ENCODE measurements at regions not wholly inside any gene's neighbourhood (a gene's known extent, or its start where the extent isn't known, plus 50 kb on each side); places are given as distances from the start of the nearest gene placed in this dataset.

DNA sequence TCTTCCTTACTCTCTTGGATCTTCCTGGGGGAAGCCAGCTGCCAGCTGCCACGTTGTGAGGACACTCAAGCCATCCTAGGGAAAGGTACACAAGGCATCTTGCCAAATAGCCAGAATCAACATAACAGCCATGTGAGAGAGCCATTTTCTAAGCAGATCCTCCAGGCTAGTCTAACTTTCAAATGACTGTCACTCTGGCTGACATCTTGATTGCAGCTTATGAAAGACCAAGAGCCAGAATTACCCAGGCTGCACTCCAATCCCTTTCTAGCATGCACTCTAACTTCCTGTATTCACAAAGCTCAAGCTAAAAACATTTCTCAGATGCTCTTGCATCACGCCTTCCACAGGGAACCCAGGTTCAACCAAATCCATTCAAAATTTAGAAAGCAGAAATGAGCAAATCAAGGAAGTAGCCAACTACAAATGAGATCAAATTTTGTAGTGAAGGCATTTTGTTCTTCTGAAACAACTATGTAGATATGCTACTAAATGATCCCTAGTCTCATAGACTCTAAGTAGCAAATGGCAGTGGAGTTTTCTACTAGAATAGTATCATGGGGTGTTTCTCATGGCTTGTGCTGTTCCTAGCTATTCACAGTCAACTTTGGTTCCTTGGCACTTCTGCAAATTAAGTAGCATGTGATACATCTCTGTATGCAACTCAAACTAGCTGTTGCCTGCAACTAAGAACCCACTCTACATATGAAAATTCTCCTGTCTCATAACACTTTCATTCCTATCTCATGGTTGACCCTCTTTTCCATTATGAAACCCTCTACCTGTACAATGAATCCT lies 281.9 kb downstream of the ZEB2 start:
- TF ChIP-seq, protein P1, sequence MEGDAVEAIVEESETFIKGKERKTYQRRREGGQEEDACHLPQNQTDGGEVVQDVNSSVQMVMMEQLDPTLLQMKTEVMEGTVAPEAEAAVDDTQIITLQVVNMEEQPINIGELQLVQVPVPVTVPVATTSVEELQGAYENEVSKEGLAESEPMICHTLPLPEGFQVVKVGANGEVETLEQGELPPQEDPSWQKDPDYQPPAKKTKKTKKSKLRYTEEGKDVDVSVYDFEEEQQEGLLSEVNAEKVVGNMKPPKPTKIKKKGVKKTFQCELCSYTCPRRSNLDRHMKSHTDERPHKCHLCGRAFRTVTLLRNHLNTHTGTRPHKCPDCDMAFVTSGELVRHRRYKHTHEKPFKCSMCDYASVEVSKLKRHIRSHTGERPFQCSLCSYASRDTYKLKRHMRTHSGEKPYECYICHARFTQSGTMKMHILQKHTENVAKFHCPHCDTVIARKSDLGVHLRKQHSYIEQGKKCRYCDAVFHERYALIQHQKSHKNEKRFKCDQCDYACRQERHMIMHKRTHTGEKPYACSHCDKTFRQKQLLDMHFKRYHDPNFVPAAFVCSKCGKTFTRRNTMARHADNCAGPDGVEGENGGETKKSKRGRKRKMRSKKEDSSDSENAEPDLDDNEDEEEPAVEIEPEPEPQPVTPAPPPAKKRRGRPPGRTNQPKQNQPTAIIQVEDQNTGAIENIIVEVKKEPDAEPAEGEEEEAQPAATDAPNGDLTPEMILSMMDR (IDR thresholded peaks at IDR 0.05; ENCODE audit: borderline replicate concordance, insufficient read depth, low read depth, low read length) = no peak

DNA sequence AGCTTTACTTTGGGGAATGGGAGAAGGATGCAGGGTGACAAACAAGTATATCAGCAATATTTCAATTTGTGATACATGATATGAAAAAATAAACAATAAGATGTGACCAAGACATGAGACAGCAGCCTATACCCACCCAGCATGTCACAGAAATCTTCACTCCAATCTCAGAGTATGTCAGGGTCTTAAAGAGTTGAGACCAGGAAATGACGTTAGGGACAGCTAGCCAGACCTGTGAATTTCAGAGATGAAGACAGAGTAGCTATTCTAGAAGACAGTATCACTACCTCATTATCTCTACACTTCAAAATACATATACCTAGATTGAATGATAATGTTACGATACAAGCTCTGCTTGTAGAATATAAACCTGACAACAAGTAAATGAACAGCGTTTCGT lies 282.8 kb downstream of the ZEB2 start:
- TF ChIP-seq, protein P1 (IDR thresholded peaks at IDR 0.05; ENCODE audit: borderline replicate concordance, insufficient read depth, low read depth, low read length) = no peak

More for the DNA sequence above, 281.9 kb downstream of the ZEB2 start:
- H3K4me3 ChIP-seq (ENCODE audit: low read depth, low read length) = no peak overlapping the region

DNA sequence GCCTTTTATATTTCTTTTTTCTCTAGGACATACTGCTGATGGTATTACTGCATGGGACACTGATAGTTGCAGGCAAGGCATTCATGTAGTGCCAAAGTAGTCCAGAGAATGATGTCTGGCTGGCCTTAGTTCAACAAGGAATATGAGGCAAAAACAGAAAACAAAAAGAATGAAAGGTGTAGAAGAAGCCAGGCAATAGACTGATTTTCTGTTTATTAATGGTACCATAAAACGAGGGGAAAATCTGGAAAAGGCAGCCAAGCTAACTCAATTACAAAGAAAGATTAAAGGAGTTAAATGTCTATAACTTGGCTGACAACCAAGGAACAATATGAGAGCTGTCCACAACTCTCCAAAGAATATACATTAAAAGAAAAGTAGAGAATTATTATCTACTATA lies 284.9 kb downstream of the ZEB2 start:
- TF ChIP-seq, protein P1 (IDR thresholded peaks at IDR 0.05; ENCODE audit: borderline replicate concordance, insufficient read depth, low read depth, low read length) = no peak

More for the DNA sequence above, 282.8 kb downstream of the ZEB2 start:
- H3K4me3 ChIP-seq (ENCODE audit: low read depth, low read length) = no peak overlapping the region

DNA sequence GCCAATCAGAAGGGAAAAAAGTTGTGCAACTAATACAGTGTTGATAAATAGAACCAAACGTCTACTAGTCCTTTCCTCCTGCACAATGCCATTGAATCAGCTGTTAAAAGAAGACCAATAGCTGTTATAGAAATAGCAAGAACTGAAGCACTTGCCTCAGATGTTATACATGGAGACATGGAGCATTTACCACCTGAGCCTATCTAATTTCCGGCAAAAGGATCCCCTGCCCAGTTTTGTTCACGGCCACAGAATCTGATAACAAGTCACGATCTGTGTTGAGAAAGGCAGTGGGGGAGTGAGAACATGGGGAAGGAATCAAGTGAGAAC lies 285.4 kb downstream of the ZEB2 start:
- TF ChIP-seq, protein P1 (IDR thresholded peaks at IDR 0.05; ENCODE audit: borderline replicate concordance, insufficient read depth, low read depth, low read length) = no peak
- no peak overlapping the region for H3K4me3 ChIP-seq (ENCODE audit: low read depth, low read length)

More for the DNA sequence above, 284.9 kb downstream of the ZEB2 start:
- H3K4me3 ChIP-seq (ENCODE audit: low read depth, low read length) = no peak overlapping the region

DNA sequence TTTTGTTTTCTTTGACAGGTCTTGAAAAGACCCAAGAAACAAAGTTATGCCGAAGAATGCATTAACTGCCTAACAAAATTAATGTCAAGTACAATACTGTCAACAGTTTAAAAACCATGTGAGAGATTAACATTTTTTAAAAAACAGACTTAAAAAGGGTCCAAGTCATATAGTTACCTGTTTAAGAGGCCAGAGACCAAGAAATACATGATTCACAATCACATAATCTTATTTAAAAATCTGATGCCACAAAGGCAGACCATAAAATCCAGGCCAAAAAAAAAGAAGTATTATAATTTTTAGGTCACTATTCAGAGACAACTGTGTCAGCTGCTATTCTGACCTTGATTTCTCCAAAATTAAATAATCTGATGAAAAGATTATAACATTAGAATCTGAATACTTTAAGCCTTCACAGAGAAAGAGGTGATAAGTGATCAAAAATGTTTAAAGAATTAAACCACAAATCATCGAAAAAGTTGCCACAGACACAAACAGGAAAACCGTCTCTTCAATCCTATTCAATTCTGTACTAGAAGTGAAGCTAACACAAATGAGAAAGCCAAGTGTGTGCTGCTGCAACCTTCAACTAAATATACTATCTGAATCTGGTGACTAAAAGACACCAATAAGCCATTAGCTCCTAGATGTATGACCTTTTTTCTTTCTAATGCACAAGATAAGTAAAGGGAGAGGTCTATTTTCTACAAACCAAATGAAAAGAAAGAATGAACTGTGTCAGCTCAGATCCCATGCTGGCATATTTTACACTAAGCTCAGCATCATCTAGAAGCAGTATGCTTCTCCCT lies 286.0 kb downstream of the ZEB2 start:
- H3K4me3 ChIP-seq (ENCODE audit: low read depth, low read length) = no peak overlapping the region
- TF ChIP-seq, protein P1 (IDR thresholded peaks at IDR 0.05; ENCODE audit: borderline replicate concordance, insufficient read depth, low read depth, low read length) = no peak

DNA sequence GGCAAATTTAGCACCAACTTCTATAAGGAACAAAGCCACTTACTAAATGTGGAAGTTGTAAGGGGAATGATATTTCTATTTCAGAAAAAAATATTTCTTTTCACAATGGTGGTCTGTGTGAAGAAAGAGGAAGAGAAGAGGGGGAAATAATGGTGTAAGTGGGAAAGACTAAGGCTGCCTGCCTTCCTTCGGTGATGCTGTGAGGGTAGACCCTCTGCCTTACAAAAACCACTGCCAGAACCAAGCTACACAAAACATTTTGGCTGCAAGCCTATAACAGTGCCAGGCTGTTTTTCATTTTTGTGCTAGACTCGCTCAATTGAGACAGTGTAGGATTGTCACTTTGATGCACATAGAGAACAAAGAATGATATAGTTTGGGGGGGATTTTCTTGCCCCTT lies 286.6 kb downstream of the ZEB2 start:
- no peak overlapping the region for H3K4me3 ChIP-seq (ENCODE audit: low read depth, low read length)
- TF ChIP-seq, protein P1 (IDR thresholded peaks at IDR 0.05; ENCODE audit: borderline replicate concordance, insufficient read depth, low read depth, low read length) = no peak
